ENCODE measurements at regions not wholly inside any gene's neighbourhood (a gene's known extent, or its start where the extent isn't known, plus 50 kb on each side); places are given as distances from the start of the nearest gene placed in this dataset.
A peak's percentile ranks its signal among the peaks of the same experiment; 100 is the strongest.

DNA sequence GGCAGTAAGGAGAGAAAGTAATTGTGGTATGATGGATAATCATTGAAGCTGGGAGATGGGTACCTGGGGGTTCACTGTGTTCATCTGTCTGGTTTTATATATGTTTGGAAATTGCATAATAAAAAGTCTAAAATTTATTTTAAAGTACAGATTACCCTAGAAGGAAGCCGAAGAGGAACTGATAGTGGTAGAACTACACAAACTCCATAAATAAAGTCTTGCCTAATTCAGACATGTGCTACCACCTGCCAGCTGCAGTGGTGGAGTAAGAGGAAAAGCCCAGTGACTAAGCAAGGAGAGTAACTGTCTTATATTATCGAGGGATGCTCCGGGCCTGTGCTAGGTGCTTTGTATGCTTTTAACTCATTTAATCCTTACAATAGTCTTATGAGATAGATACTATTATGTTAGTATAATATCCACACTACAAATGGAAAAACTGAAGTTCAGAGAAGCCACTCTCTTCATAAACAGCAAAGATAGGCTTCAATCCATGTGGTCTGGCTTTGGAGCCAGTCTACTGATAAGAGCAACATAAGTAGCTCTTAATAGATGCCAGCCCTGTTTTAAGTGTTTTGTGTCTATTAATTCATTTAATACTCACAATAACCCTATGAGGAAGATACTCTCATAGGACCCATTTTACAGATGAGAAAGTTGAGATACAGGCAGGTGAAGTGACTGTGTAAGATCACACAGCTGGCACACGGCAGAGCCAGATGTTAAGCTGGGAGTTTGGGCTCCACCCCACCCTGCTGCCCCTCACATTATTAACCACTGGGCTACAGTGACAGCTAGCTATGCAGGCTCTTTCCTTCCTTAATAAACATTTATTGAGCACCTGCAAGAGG lies 56.8 kb upstream of the HNRNPU start:
- DNase-seq: peak; percentile 43

DNA sequence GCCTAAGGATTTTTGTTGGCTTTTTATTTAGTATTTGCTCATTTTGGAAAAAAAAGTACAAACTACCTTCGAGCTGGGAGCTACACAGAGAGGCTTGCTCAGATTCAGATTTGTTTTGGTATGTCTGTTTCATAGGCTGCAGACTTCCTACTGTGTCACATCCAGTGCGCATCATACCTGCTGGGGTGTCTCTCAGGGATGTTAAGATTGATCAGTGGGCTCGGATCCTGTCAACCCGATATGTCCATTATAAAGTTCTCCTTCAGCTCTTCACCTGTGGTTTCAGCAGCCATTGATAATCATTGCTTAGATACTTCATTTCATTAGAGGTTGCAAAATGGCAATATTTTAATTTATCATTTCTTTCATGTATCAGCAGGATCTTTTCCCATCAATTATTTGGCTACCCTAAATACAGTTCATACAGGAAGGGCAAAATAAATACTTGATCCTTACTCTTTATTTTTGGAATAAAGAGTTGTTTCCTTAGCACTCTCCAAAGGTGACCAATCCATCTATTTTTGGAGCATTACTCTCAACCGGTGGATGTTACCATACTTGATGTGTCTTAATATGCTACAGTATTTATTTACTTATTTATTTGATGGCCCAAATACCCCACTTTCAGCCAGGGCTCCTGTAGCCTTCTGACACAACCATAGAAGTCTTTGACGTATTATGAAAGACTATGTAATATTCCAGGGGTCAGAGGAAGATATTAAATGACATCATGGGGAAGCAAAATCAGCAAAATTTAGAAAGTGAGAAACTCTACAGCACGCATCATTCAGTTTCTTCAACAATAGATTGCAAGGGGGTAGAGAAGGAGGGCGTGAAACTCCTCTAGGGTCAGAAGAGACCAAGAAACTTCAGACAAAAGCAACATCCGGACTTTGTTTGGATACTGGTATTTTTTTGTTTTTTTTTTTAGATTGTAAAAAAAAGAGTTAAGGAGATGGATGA lies 55.3 kb upstream of the HNRNPU start:
- DNase-seq: no peak

DNA sequence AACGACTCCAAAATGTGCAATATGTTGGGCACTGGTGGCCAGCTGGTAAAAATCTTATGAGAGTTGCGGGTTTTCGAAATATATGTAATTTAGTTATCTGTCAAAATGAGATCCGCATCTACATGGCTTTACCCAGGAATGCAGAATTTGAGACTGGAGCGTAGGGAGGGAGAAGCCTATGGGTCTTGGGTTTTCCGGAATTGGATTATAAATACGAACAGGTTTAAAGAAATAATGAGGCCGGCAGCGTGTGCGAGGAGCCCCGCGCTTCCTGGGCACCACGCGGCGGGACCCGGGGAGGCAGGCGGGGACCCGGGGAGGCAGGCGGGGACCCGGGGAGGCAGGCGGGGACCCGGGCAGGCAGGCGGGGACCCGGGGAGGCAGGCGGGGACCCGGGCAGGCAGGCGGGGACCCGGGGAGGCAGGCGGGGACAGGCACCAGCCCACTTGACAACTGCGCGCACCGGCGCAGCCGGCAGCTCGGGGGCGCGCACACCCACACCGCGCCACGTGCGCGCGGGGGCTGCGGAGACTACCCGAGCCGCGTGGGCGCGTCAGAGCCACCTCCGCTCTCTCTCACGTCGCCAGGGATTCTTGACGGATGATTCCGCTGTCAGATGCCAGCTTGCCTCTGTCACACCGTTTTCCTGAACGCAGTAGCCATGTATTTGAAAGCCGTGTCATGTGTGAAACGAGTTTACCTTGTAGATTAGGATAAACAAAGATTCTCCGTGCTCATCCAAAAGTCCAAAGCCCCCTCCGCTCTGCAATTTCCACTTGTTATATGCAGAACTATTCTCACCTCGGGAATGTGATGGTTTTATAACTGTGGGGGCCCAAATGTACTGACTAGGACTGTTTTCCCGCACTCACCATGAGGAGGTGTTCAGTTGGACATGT lies 54.3 kb upstream of the HNRNPU start:
- peak; percentile 84 for DNase-seq

DNA sequence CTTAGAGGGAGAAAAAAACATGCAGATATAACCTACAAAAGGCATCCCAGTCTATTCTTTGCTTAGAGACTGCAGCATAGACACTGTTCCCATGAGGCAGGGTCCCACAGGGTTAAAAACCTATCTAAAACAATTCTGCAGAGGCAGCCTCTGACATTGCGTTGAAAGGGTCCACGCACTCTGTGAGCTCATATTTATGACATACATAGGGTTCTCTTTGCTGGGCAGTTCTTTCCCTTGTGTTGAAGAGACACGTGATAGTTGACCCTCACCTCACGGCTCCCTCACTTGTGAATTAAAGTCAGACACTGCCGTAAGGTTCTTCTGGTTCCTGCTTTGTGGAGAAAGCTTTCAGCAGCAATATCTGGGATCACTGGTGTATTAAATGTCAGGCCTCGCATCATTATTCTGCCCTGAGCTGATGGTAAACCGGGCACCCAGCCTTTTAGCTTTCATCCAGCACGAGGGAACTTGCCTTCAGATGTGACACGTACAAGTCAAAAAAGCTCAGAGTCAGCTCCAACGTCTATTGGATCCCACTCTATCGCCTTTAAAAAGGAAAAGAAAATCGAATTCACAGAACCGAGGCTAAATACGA lies 52.8 kb upstream of the HNRNPU start:
- DNase-seq: no peak

DNA sequence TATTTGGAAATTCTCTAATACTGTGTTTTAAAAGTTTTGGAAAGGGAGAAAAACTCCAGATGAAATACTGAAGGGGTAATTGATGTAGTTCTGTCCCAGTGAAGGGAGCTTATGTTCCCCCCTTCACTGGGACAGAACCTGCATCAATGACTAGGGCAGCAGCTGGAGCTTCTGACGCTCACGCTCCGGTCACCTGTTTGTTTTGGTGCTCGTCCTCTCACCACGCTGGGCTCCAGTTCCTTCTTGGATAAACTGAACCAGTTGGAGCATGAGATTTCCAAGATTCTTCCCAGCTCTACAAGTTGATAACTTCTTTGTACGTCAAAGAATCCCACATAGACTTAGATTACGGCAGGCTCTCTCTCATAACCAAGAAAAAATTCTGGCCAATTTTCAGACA lies 51.4 kb upstream of the HNRNPU start:
- DNase-seq: no peak

DNA sequence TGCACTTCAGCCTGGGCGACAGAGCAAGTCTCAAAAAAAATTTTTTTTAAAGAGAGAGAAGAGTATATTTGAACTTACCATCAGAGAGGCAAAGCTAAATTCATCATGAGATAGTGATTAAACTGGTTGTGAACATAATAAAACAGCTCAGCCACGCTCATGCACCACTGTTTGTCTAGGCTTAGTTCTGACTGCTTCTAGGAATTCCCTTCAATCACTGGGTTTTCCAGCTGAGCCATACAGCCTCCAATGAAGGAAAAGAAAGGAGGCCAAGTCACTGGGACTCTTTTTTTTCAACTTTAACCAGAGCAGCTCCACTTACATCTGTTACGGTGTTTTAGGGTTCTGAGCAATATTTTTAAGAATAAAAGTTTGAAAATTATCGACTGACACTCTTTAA lies 50.4 kb upstream of the HNRNPU start:
- no peak for DNase-seq

Measured in CD4-positive, alpha-beta T cell treated with Interleukin-15 for 1 hour (primary cell).